HUES48 (cell line): ENCODE measurements at regions not wholly inside any gene's neighbourhood (a gene's known extent, or its start where the extent isn't known, plus 50 kb on each side); places are given as distances from the start of the nearest gene placed in this dataset.

ENCODE experiments used
- H3K27ac ChIP-seq: one replicate; pipeline ENCODE4 v1.7.0; 2013; ENCODE audit warnings: low read depth, low read length, inconsistent platforms
- H3K27me3 ChIP-seq: 2 replicates; pipeline ENCODE4 v1.6.1; 2013; ENCODE audit warnings: mild to moderate bottlenecking, low read length; ENCODE audit not compliant: control insufficient read depth, insufficient read depth
- H3K36me3 ChIP-seq: 2 replicates; pipeline ENCODE4 v1.6.1; 2013; ENCODE audit warnings: low read length; ENCODE audit not compliant: control insufficient read depth, insufficient read depth
- H3K4me1 ChIP-seq: 2 replicates; pipeline ENCODE4 v1.6.1; 2013; ENCODE audit warnings: mild to moderate bottlenecking, low read length; ENCODE audit not compliant: control insufficient read depth, insufficient read depth
- H3K4me3 ChIP-seq: 2 replicates; pipeline ENCODE4 v1.5.1; 2013; ENCODE audit warnings: mild to moderate bottlenecking, low read depth, low read length
- H3K9ac ChIP-seq: 2 replicates; pipeline ENCODE4 v1.6.1; 2013; ENCODE audit warnings: mild to moderate bottlenecking, low read depth, low read length, moderate library complexity
- H3K9me3 ChIP-seq: 2 replicates; pipeline ENCODE4 v1.6.1; 2013; ENCODE audit warnings: low read length; ENCODE audit not compliant: control insufficient read depth, insufficient read depth

GRCh38 chr6:19694697-19695096, 142.5 kb upstream of the ID4 start:
- Histone ChIP-seq H3K9me3 (no peaks in the 10 kb centered on the region), H3K27me3 (no peaks in the 10 kb centered on the region), H3K9ac (no peak overlapping the region), H3K36me3 (no peaks in the 10 kb centered on the region), H3K4me1 (peaks cover 23% of the 10 kb centered on the region), H3K27ac (no peak overlapping the region), H3K4me3 (no peak overlapping the region)

GRCh38 chr6:19697744-19698290, 139.4 kb upstream of the ID4 start:
- Histone ChIP-seq H3K27me3 (no peaks in the 10 kb centered on the region), H3K4me3 (no peak overlapping the region), H3K9me3 (no peaks in the 10 kb centered on the region), H3K27ac (no peak overlapping the region), H3K9ac (no peak overlapping the region), H3K36me3 (no peaks in the 10 kb centered on the region), H3K4me1 (peaks cover 2% of the 10 kb centered on the region; the same call in 1 of the 2 replicates)

- Histone ChIP-seq H3K9ac (no peak overlapping the region), H3K36me3 (no peaks in the 10 kb centered on the region), H3K27me3 (no peaks in the 10 kb centered on the region), H3K9me3 (no peaks in the 10 kb centered on the region), H3K4me1 (no peaks in the 10 kb centered on the region), H3K4me3 (no peak overlapping the region), H3K27ac (no peak overlapping the region)
Measured at GRCh38 chr6:19699932-19700331, 137.2 kb upstream of the ID4 start.

GRCh38 chr6:19705606-19706005, 131.6 kb upstream of the ID4 start:
- Histone ChIP-seq H3K36me3 (no peaks in the 10 kb centered on the region), H3K27ac (no peak overlapping the region)

GRCh38 chr6:19712012-19712688, 125.0 kb upstream of the ID4 start:
- H3K27me3 ChIP-seq, result no peaks in the 10 kb centered on the region
- H3K9me3 ChIP-seq, result no peaks in the 10 kb centered on the region
- H3K4me1 ChIP-seq, result peaks cover 31% of the 10 kb centered on the region
- no peak overlapping the region for H3K9ac ChIP-seq
- no peak overlapping the region for H3K27ac ChIP-seq
- no peaks in the 10 kb centered on the region for H3K36me3 ChIP-seq
- H3K4me3 ChIP-seq, result no peak overlapping the region

More at GRCh38 chr6:19705606-19706005, 131.6 kb upstream of the ID4 start:
- Histone ChIP-seq H3K9ac (no peak overlapping the region), H3K27me3 (no peaks in the 10 kb centered on the region), H3K4me1 (no peaks in the 10 kb centered on the region), H3K9me3 (no peaks in the 10 kb centered on the region), H3K4me3 (no peak overlapping the region)

GRCh38 chr6:19712998-19713397, 124.2 kb upstream of the ID4 start:
- no peak overlapping the region for H3K27ac ChIP-seq
- no peak overlapping the region for H3K4me3 ChIP-seq
- no peaks in the 10 kb centered on the region for H3K27me3 ChIP-seq
- H3K9ac ChIP-seq, result no peak overlapping the region
- no peaks in the 10 kb centered on the region for H3K9me3 ChIP-seq
- H3K4me1 ChIP-seq, result peaks cover 31% of the 10 kb centered on the region
- no peaks in the 10 kb centered on the region for H3K36me3 ChIP-seq

GRCh38 chr6:19713411-19713810, 123.8 kb upstream of the ID4 start:
- H3K4me3 ChIP-seq, result no peak overlapping the region
- H3K9me3 ChIP-seq, result no peaks in the 10 kb centered on the region
- peak overlapping the region; percentile 87 for H3K27ac ChIP-seq
- no peaks in the 10 kb centered on the region for H3K27me3 ChIP-seq
- H3K4me1 ChIP-seq, result peaks cover 31% of the 10 kb centered on the region
- H3K36me3 ChIP-seq, result no peaks in the 10 kb centered on the region
- no peak overlapping the region for H3K9ac ChIP-seq

GRCh38 chr6:19713984-19714383, 123.2 kb upstream of the ID4 start:
- H3K27ac ChIP-seq, result peak overlapping the region; percentile 87
- no peaks in the 10 kb centered on the region for H3K9me3 ChIP-seq
- H3K9ac ChIP-seq, result no peak overlapping the region

GRCh38 chr6:19714434-19715166, 122.6 kb upstream of the ID4 start:
- Histone ChIP-seq H3K9ac (no peak overlapping the region), H3K36me3 (no peaks in the 10 kb centered on the region), H3K4me3 (no peak overlapping the region; the same call in 1 of the 2 replicates), H3K27me3 (no peaks in the 10 kb centered on the region), H3K27ac (peak overlapping the region; percentile 87), H3K4me1 (peaks cover 40% of the 10 kb centered on the region), H3K9me3 (no peaks in the 10 kb centered on the region)

More at GRCh38 chr6:19713984-19714383, 123.2 kb upstream of the ID4 start:
- H3K27me3 ChIP-seq, result no peaks in the 10 kb centered on the region
- no peak overlapping the region for H3K4me3 ChIP-seq
- no peaks in the 10 kb centered on the region for H3K36me3 ChIP-seq
- H3K4me1 ChIP-seq, result peaks cover 34% of the 10 kb centered on the region

- peak overlapping the region; percentile 87 for H3K27ac ChIP-seq
- H3K9me3 ChIP-seq, result no peaks in the 10 kb centered on the region
- no peak overlapping the region; the same call in 1 of the 2 replicates for H3K4me3 ChIP-seq
- no peaks in the 10 kb centered on the region for H3K36me3 ChIP-seq
- H3K27me3 ChIP-seq, result no peaks in the 10 kb centered on the region
- H3K4me1 ChIP-seq, result peaks cover 45% of the 10 kb centered on the region
- no peak overlapping the region for H3K9ac ChIP-seq
Measured at GRCh38 chr6:19715167-19715551, 122.0 kb upstream of the ID4 start.

- Histone ChIP-seq H3K27me3 (no peaks in the 10 kb centered on the region), H3K9ac (no peak overlapping the region), H3K4me1 (peaks cover 41% of the 10 kb centered on the region), H3K9me3 (no peaks in the 10 kb centered on the region), H3K27ac (peak overlapping the region; percentile 7), H3K4me3 (no peak overlapping the region), H3K36me3 (no peaks in the 10 kb centered on the region)
Measured at GRCh38 chr6:19719691-19720128, 117.5 kb upstream of the ID4 start.
